ENCODE measurements at regions not wholly inside any gene's neighbourhood (a gene's known extent, or its start where the extent isn't known, plus 50 kb on each side); places are given as distances from the start of the nearest gene placed in this dataset.

DNA sequence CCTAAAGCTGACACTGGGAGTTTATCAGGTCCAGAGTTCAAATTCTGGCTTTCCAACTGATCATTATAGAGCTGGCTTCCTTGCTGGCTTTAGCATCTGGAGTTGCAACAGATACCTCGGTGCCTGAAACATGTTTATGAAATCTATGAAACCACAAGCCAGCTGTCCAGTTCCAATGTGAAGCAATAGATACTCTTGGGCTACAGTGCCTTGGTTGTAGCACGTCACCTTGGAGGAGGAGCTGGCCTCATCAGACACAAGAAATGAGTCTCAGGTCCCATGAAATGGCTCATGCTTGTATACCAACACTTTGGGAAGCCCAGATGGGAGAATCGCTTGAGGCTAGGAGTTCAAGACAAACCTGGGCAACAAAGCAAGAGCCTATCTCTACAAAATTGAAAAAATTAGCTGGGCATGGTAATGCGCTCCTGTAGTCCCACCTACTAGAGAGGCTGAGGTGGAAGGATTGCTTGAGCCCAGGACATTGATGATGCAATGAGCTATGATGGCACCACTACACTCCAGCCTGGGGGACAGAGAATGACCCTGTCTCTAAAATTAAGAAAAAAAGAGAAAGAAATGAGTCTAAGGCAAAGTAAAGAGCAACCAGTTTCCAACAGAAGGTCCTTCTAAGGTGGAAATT lies 132.5 kb upstream of the ZNF648 start:
- no peak for DNase-seq (ENCODE audit: low read depth)

- no peak for DNase-seq (ENCODE audit: low read depth)
Measured at GRCh38 chr1:182192966-182193365, 131.5 kb upstream of the ZNF648 start.

GRCh38 chr1:182192215-182192614 lies 130.7 kb upstream of the ZNF648 start:
- no peak for DNase-seq (ENCODE audit: low read depth)

GRCh38 chr1:182191381-182192115 lies 130.0 kb upstream of the ZNF648 start:
- DNase-seq (ENCODE audit: low read depth), result no peak

- no peak for DNase-seq (ENCODE audit: low read depth)
Measured at GRCh38 chr1:182189535-182190066, 128.1 kb upstream of the ZNF648 start.

GRCh38 chr1:182186757-182187146 lies 125.2 kb upstream of the ZNF648 start:
- no peak for DNase-seq (ENCODE audit: low read depth)

- DNase-seq (ENCODE audit: low read depth), result no peak
Measured at GRCh38 chr1:182185842-182186756, 124.6 kb upstream of the ZNF648 start.

- DNase-seq (ENCODE audit: low read depth), result no peak
Measured at GRCh38 chr1:182185136-182185535, 123.6 kb upstream of the ZNF648 start.

GRCh38 chr1:182183606-182184005 lies 122.1 kb upstream of the ZNF648 start:
- no peak for DNase-seq (ENCODE audit: low read depth)

DNA sequence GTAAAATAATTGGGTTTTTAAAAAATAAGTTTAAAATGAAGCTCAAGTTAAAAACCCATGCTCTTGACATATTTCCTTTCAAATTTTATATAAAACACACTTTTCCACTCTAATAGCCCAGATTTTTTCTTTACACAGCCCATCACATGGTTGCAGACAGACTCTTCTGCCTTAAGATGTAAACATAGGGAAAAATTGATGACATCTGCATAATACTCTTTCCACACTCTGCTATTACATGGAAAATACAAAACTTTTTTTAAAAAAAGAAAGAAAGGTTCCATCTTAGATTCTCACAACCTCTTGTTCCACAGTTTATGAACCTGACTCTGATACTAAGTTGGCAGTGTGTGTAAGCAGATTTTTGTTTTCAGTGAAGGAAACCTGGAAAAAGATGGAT lies 120.8 kb upstream of the ZNF648 start:
- DNase-seq (ENCODE audit: low read depth), result no peak

GRCh38 chr1:182181167-182181572 lies 119.7 kb upstream of the ZNF648 start:
- no peak for DNase-seq (ENCODE audit: low read depth)

GRCh38 chr1:182175361-182175931 lies 113.9 kb upstream of the ZNF648 start:
- DNase-seq (ENCODE audit: low read depth), result no peak

DNA sequence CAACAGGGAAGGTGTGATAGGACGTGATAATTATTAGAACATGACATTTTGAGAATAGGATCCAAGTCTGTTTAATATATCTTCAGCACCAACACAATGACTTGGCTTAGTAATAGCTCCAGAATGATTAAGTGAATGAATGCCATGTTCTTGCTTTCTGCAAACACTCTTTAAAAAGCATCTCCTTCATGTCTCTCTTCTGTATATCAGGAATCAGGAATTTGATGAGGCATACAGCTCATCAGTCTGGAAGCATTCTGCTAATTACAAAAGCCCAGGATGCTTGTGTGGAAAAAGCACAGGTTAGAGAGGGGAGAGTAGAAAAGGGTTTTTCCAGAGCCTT lies 113.0 kb upstream of the ZNF648 start:
- DNase-seq (ENCODE audit: low read depth), result no peak

GRCh38 chr1:182173808-182174512 lies 112.4 kb upstream of the ZNF648 start:
- no peak for DNase-seq (ENCODE audit: low read depth)

DNA sequence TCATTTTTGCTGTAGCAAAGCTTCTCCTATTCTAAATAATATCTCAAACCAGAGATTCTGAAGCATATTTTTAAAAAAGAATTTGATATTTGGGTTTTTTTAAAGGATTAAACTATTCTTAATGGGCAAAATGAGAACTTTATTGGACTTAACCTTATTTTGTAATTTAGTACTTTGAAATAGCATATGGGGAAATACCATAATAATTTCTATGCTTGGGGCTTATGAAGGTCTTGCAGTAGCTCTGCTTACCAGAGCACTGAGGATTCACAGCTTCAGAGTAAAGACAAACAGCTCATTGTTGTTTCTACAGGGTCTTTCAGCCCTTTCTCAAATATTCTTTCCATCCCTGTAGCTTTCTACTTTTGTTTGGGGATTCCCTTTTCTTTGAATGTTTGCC lies 111.2 kb upstream of the ZNF648 start:
- DNase-seq (ENCODE audit: low read depth), result no peak

- no peak for DNase-seq (ENCODE audit: low read depth)
Measured at GRCh38 chr1:182170891-182171461, 109.5 kb upstream of the ZNF648 start.

- DNase-seq (ENCODE audit: low read depth), result no peak
Measured at GRCh38 chr1:182169203-182169602, 107.7 kb upstream of the ZNF648 start.

GRCh38 chr1:182166750-182167149 lies 105.2 kb upstream of the ZNF648 start:
- DNase-seq (ENCODE audit: low read depth), result no peak

- DNase-seq (ENCODE audit: low read depth), result no peak
Measured at GRCh38 chr1:182166321-182166720, 104.8 kb upstream of the ZNF648 start.

DNA sequence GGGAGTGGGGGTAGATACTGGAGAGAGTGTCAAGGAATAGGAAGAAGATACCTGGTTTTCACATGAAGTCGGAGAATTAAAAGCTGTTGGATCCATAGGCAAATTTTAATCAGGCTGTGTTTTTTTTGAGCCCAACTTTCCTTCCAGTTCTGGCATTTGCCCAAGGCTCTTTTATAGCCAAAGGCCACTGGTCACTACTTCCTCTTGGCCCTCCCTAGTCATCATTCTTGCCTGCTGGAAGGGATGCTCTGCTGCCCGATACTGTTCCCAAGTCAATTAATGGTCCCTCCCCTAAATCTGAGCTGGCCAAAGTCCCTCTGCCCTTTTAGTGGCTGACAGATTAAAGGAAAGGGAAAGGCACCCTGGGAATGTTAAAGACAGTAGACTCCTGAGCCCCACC lies 102.8 kb upstream of the ZNF648 start:
- no peak for DNase-seq (ENCODE audit: low read depth)

- no peak for DNase-seq (ENCODE audit: low read depth)
Measured at GRCh38 chr1:182163821-182164223, 102.3 kb upstream of the ZNF648 start.

All from activated T-cell treated with anti-CD3 and anti-CD28 coated beads for 48 hours (primary cell).